Neural crest cell (in vitro differentiated cells): ENCODE measurements at regions not wholly inside any gene's neighbourhood (a gene's known extent, or its start where the extent isn't known, plus 50 kb on each side); places are given as distances from the start of the nearest gene placed in this dataset.

Experiments
- DNase-seq: peaks from one replicate; pipeline ENCODE4 v3.0.0; 2021; ENCODE audit warnings: low read depth, mixed read lengths, low spot score
- H3K27ac Mint-ChIP-seq: one replicate; pipeline ENCODE4 v1.8.0; 2021; ENCODE audit warnings: mild to moderate bottlenecking, mixed read lengths; ENCODE audit not compliant: unreplicated experiment
- H3K27me3 Mint-ChIP-seq: 2 replicates; pipeline ENCODE4 v1.8.0; 2021; ENCODE audit warnings: low read depth, mild to moderate bottlenecking, mixed read lengths
- H3K36me3 Mint-ChIP-seq: 2 replicates; pipeline ENCODE4 v1.8.0; 2021; ENCODE audit warnings: low read depth, mild to moderate bottlenecking, mixed read lengths
- H3K4me1 Mint-ChIP-seq: 2 replicates; pipeline ENCODE4 v1.8.0; 2021; ENCODE audit warnings: mixed read lengths
- H3K4me3 Mint-ChIP-seq: one replicate; pipeline ENCODE4 v1.8.0; 2021; ENCODE audit warnings: mild to moderate bottlenecking, mixed read lengths
- H3K9me3 Mint-ChIP-seq: 2 replicates; pipeline ENCODE4 v1.8.0; 2021; ENCODE audit warnings: mixed read lengths
- TF ChIP-seq, protein P1 (sequence below): fragments of 200-600 bp; sonication (generic); conservative IDR thresholded peaks from 2 replicates; pipeline ENCODE4 v1.5.0; 2021; ENCODE audit warnings: antibody characterized with exemption, mild to moderate bottlenecking

DNA sequence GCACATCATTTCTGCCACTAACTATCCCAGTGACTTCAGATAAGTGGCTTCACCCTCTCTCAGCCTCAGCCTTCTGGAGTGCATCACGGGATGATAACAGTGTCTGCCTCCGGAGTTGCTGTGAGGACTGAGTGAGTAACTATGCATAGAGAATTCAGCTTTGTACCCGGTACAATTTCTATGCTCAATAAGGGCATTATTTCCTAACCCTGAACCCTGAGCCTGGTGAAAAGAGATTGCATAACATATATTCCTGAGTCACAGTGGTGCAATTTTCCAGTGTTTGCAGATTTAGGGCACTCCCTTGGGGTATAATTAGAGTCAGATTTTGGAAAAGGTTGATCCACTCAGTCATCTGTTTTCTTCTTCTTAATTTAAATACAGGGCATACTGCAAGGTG is 181.1 kb downstream of the PTPN11 start:
- TF ChIP-seq, protein P1, sequence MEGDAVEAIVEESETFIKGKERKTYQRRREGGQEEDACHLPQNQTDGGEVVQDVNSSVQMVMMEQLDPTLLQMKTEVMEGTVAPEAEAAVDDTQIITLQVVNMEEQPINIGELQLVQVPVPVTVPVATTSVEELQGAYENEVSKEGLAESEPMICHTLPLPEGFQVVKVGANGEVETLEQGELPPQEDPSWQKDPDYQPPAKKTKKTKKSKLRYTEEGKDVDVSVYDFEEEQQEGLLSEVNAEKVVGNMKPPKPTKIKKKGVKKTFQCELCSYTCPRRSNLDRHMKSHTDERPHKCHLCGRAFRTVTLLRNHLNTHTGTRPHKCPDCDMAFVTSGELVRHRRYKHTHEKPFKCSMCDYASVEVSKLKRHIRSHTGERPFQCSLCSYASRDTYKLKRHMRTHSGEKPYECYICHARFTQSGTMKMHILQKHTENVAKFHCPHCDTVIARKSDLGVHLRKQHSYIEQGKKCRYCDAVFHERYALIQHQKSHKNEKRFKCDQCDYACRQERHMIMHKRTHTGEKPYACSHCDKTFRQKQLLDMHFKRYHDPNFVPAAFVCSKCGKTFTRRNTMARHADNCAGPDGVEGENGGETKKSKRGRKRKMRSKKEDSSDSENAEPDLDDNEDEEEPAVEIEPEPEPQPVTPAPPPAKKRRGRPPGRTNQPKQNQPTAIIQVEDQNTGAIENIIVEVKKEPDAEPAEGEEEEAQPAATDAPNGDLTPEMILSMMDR, result no peak
- Mint-ChIP-seq H3K27me3 (peaks cover 56% of the 10 kb centered on the region), H3K9me3 (no peaks in the 10 kb centered on the region), H3K4me1 (peaks cover 6% of the 10 kb centered on the region), H3K36me3 (no peaks in the 10 kb centered on the region), H3K4me3 (no peak overlapping the region), H3K27ac (no peak overlapping the region)
- DNase-seq, result no peak

DNA sequence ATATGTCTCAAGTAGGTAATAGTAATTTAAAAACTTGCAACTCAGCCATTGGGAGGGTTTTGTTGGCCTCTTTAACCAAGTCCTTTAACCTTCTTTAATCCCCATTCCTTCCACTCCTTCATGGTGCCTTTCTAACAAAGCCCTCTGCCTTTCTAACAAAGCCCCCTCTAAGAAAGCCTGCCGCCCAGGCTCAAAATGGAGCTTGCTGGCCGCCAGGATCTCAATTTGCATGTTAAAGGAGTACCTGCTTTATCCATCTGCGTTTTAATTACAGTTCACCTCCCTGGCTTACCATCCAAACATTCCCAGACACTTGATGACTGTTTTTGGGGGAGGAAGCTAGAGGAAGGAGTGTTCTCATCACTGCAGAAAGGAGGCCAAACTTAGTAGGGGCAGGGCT is 183.4 kb downstream of the PTPN11 start:
- Mint-ChIP-seq H3K27ac (peak overlapping the region; percentile 38), H3K27me3 (peaks cover 55% of the 10 kb centered on the region), H3K4me3 (no peak overlapping the region), H3K4me1 (peaks cover 6% of the 10 kb centered on the region), H3K9me3 (no peaks in the 10 kb centered on the region), H3K36me3 (no peaks in the 10 kb centered on the region)
- TF ChIP-seq, protein P1, result no peak
- DNase-seq, result no peak

DNA sequence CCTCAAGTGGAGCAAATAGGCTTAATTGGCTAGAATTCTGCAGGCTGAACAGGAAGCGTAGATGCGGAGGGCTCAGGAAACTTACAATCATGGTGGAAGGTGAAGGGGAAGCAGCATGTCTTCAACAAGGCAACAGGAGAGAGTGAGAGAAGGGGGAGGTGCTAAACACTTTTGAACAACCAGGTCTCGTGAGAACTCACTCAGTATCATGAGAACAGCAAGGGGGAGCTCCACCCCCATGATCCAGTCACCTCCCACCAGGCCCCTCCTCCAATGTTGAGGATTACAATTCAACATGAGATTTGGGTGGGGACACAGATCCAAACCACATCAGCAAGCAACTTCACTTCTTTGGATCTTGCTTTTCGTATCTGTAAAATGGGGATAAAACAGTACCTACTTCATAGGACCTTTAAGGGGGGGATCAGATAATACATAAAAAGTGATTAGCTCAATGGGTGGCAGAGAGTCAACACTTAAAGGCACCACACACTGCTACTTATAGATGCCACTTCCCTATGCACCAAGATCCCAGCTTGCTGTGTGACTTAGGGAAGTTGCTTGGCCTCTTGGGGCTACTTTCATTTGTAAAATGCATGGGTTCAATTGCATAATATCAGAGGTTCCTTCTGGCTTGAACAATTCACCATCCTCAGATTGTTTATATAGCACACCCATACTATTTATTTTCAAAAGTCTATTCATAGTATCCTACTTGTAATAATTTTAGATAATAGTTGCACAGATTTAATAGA is 184.8 kb upstream of the RPH3A start:
- H3K4me3 Mint-ChIP-seq, result no peak overlapping the region
- peaks cover 60% of the 10 kb centered on the region for H3K27me3 Mint-ChIP-seq
- DNase-seq, result no peak
- no peaks in the 10 kb centered on the region for H3K36me3 Mint-ChIP-seq
- no peak overlapping the region for H3K27ac Mint-ChIP-seq
- peaks cover 6% of the 10 kb centered on the region for H3K4me1 Mint-ChIP-seq
- TF ChIP-seq, protein P1, result no peak
- no peaks in the 10 kb centered on the region for H3K9me3 Mint-ChIP-seq

- Mint-ChIP-seq H3K27ac (no peak overlapping the region), H3K9me3 (no peaks in the 10 kb centered on the region), H3K4me3 (no peak overlapping the region), H3K27me3 (peaks cover 57% of the 10 kb centered on the region), H3K36me3 (no peaks in the 10 kb centered on the region), H3K4me1 (no peaks in the 10 kb centered on the region)
- TF ChIP-seq, protein P1, result no peak
- DNase-seq, result no peak
These were observed 184.1 kb upstream of the RPH3A start for GRCh38 chr12:112607427-112607826.

DNA sequence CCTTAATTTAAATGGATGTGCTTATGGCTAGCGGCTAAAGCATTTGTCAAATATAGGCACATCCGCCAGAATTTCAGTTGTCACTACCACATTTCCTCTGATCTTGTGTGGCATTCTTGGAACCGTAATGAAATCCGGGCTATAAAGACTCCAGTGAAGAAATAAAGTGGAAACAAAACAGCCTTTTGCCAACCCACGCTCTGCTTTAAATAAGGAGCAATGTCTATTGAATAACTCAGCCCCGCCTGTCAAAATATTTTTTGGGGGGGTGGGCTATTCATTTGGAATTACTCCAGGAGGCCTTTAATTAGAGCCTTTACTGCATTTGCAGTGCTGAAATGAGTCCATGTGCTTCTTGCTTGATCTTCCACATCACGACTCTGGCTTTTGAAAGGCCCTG is 179.6 kb upstream of the RPH3A start:
- Mint-ChIP-seq H3K27me3 (peaks cover 67% of the 10 kb centered on the region), H3K36me3 (no peaks in the 10 kb centered on the region), H3K4me3 (no peak overlapping the region), H3K27ac (no peak overlapping the region), H3K9me3 (no peaks in the 10 kb centered on the region), H3K4me1 (peaks cover 4% of the 10 kb centered on the region)
- TF ChIP-seq, protein P1, result no peak
- DNase-seq, result no peak
